ENCODE measurements at regions not wholly inside any gene's neighbourhood (a gene's known extent, or its start where the extent isn't known, plus 50 kb on each side); places are given as distances from the start of the nearest gene placed in this dataset.

GRCh38 chr4:188296331-188296730 is 157.1 kb downstream of the TRIML1 start:
- TF ChIP-seq, protein P1, sequence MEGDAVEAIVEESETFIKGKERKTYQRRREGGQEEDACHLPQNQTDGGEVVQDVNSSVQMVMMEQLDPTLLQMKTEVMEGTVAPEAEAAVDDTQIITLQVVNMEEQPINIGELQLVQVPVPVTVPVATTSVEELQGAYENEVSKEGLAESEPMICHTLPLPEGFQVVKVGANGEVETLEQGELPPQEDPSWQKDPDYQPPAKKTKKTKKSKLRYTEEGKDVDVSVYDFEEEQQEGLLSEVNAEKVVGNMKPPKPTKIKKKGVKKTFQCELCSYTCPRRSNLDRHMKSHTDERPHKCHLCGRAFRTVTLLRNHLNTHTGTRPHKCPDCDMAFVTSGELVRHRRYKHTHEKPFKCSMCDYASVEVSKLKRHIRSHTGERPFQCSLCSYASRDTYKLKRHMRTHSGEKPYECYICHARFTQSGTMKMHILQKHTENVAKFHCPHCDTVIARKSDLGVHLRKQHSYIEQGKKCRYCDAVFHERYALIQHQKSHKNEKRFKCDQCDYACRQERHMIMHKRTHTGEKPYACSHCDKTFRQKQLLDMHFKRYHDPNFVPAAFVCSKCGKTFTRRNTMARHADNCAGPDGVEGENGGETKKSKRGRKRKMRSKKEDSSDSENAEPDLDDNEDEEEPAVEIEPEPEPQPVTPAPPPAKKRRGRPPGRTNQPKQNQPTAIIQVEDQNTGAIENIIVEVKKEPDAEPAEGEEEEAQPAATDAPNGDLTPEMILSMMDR (IDR thresholded peaks at IDR 0.05): no peak
- TF ChIP-seq SIN3A (IDR thresholded peaks at IDR 0.05; ENCODE audit: borderline replicate concordance, insufficient read depth, low read depth, low read length) (no peak), POLR2AphosphoS5 (IDR thresholded peaks at IDR 0.05; ENCODE audit: low read depth, low read length) (no peak), REST (IDR thresholded peaks at IDR 0.05; ENCODE audit: insufficient read depth in 1 of 2, low read depth in 2 of 2, low read length in 1 of 2) (no peak)
